CD4-positive, alpha-beta memory T cell (primary cell): ENCODE measurements at regions not wholly inside any gene's neighbourhood (a gene's known extent, or its start where the extent isn't known, plus 50 kb on each side); places are given as distances from the start of the nearest gene placed in this dataset.
"Not testable (repeated sequence)": the region's sequence is repeated elsewhere in the genome, so short reads cannot be mapped to it uniquely, and the experiment has no call there.

ENCODE experiments used
- CTCF ChIA-PET: fragments of 350-600 bp; sonication (Branson Sonifier 250); formaldehyde crosslinking; loops from one replicate; lab custom pipeline; 2021; ENCODE audit warnings: inconsistent platforms; ENCODE audit not compliant: partially characterized antibody; lab: Charles Lee
- POLR2A ChIA-PET: fragments of 350-600 bp; sonication (Branson Sonifier 250); formaldehyde crosslinking; loops from one replicate; lab custom pipeline; 2021; ENCODE audit not compliant: partially characterized antibody; lab: Charles Lee
- DNase-seq, 5 donors: peaks; one replicate each; pipeline versions ENCODE4 v3.0.0 to v3.0.0-alpha.2; 2020 to 2022; ENCODE audit warnings: mixed read lengths in 1 of 5
- H3K27ac ChIP-seq: one replicate; pipeline ENCODE4 v1.7.0; 2013; ENCODE audit warnings: low read depth, low read length
- H3K27me3 ChIP-seq: 2 replicates; pipeline ENCODE4 v1.7.0; 2013; ENCODE audit warnings: mild to moderate bottlenecking, low read length, moderate library complexity; ENCODE audit not compliant: insufficient read depth
- H3K36me3 ChIP-seq: 2 replicates; pipeline ENCODE4 v1.7.0; 2013; ENCODE audit warnings: mild to moderate bottlenecking, low read length, moderate library complexity; ENCODE audit not compliant: insufficient read depth
- H3K4me1 ChIP-seq: 2 replicates; pipeline ENCODE4 v1.7.0; 2013; ENCODE audit warnings: mild to moderate bottlenecking, low read length, moderate library complexity; ENCODE audit not compliant: insufficient read depth
- H3K4me3 ChIP-seq, 2 donors: one replicate each; pipeline ENCODE4 v1.7.0; 2013; ENCODE audit warnings: low read length in 2 of 2, mild to moderate bottlenecking in 1 of 2
- H3K9me3 ChIP-seq, 2 donors: one replicate each; pipeline ENCODE4 v1.7.0; 2013; ENCODE audit warnings: low read length in 2 of 2, control low read depth in 1 of 2; ENCODE audit not compliant: control insufficient read depth in 1 of 2
- H3K27ac Mint-ChIP-seq, 7 donors: one replicate each; pipeline ENCODE4 v1.8.0; 2020 to 2021; ENCODE audit warnings: mixed read lengths in 7 of 7, mild to moderate bottlenecking in 6 of 7, inconsistent platforms in 3 of 7, moderate library complexity in 3 of 7
- H3K27me3 Mint-ChIP-seq, 2 donors: one replicate each; pipeline ENCODE4 v1.8.0; 2020 to 2021; ENCODE audit warnings: mixed read lengths in 2 of 2
- H3K36me3 Mint-ChIP-seq, 2 donors: one replicate each; pipeline ENCODE4 v1.8.0; 2020 to 2021; ENCODE audit warnings: mixed read lengths in 2 of 2, inconsistent platforms in 1 of 2, mild to moderate bottlenecking in 1 of 2
- H3K4me1 Mint-ChIP-seq, 4 donors: one replicate each; pipeline ENCODE4 v1.8.0; 2020 to 2021; ENCODE audit warnings: mixed read lengths in 4 of 4, mild to moderate bottlenecking in 1 of 4
- H3K4me3 Mint-ChIP-seq, 8 donors: one replicate each; pipeline ENCODE4 v1.8.0; 2020 to 2021; ENCODE audit warnings: mixed read lengths in 8 of 8, mild to moderate bottlenecking in 7 of 8, moderate library complexity in 6 of 8, inconsistent platforms in 3 of 8
- H3K9me3 Mint-ChIP-seq, 8 donors: one replicate each; pipeline ENCODE4 v1.8.0; 2020 to 2021; ENCODE audit warnings: mixed read lengths in 8 of 8, mild to moderate bottlenecking in 5 of 8, inconsistent platforms in 3 of 8, moderate library complexity in 1 of 8
- intact Hi-C: fragments of 100-400 bp; cut with micrococcal nuclease; formaldehyde crosslinking; loops from one replicate; pipeline ENCODE4 v1.15.1; 2023

GRCh38 chr13:69226427-69226826 lies 881.2 kb upstream of the ATXN8OS start:
- Histone ChIP-seq H3K27ac (no peak overlapping the region), H3K9me3 (no peaks in the 10 kb centered on the region), H3K4me1 (no peaks in the 10 kb centered on the region), H3K36me3 (no peaks in the 10 kb centered on the region), H3K4me3 (no peak overlapping the region), H3K27me3 (no peaks in the 10 kb centered on the region)
- Mint-ChIP-seq H3K4me1 (no peaks in the 10 kb centered on the region), H3K9me3 (peaks cover 5 to 28% (median 15%) of the 10 kb centered on the region in 8 donors), H3K4me3 (no peak overlapping the region), H3K27ac (no peak overlapping the region), H3K36me3 (no peaks in the 10 kb centered on the region), H3K27me3 (no peaks in the 10 kb centered on the region)
- ChIA-PET CTCF (no interaction called here), POLR2A (no interaction called here)
- DNase-seq = no peak
- intact Hi-C loops = no loop called here

- H3K27me3 ChIP-seq, H3K27ac ChIP-seq, CTCF ChIA-PET, intact Hi-C loops, DNase-seq, H3K4me1 Mint-ChIP-seq, H3K27ac Mint-ChIP-seq, H3K4me3 Mint-ChIP-seq, H3K36me3 Mint-ChIP-seq, H3K4me1 ChIP-seq, H3K4me3 ChIP-seq, H3K27me3 Mint-ChIP-seq, H3K9me3 ChIP-seq, H3K36me3 ChIP-seq, POLR2A ChIA-PET: not testable (repeated sequence)
- H3K9me3 Mint-ChIP-seq = peaks cover 2 to 15% (median 6%) of the 10 kb centered on the region in 8 donors
Observed at GRCh38 chr13:69221633-69222498, 885.8 kb upstream of the ATXN8OS start.

DNA sequence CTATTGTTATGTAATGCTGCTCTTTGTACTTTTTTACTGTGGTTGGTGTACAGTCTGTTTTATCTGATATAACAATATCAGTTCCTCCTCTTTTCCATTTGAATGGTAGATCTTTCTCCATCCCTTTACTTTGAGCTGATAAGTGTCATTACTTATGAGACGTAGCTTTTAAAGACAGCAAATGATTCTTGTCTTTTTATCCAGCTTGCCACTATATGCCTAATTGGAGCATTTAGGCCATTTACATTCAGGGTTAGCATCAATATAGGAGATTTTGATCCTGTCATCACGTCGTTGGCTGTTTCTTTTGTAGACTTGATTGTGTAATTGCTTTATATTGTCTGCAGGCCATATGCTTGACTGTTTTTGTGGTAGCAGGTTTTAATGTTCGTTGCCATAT lies 894.2 kb upstream of the ATXN8OS start:
- Mint-ChIP-seq H3K36me3 (no peaks in the 10 kb centered on the region), H3K27me3 (no peaks in the 10 kb centered on the region), H3K9me3 (peaks cover 0 to 15% (median 2%) of the 10 kb centered on the region in 8 donors), H3K27ac (no peak overlapping the region), H3K4me3 (no peak overlapping the region), H3K4me1 (no peaks in the 10 kb centered on the region)
- Histone ChIP-seq H3K27me3 (no peaks in the 10 kb centered on the region), H3K9me3 (no peaks in the 10 kb centered on the region), H3K4me1 (no peaks in the 10 kb centered on the region), H3K4me3 (no peak overlapping the region), H3K36me3 (no peaks in the 10 kb centered on the region), H3K27ac (no peak overlapping the region)
- ChIA-PET CTCF (no interaction called here), POLR2A (no interaction called here)
- intact Hi-C loops = no loop called here
- no peak for DNase-seq

DNA sequence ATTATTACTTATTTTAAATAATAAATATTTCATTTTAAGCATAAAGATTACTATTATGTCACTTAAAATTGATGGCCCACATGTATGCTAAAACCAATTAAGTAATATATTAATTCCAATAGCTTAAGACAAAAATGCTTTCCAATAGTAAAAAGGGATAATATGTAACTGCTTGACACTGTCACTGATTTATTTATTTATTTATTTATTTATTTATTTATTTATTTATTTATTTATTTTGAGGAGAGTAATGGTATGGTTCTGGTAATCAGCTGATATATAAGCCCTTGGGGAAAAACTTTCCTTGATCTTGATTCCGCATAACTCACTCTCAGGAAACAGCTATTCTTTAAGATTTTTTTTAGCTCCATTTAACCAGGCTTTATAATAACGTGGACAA lies 903.0 kb upstream of the ATXN8OS start:
- POLR2A ChIA-PET = no interaction called here
- no peaks in the 10 kb centered on the region for H3K4me1 Mint-ChIP-seq
- H3K9me3 Mint-ChIP-seq = peaks cover 0 to 11% (median 4%) of the 10 kb centered on the region in 8 donors
- no peak overlapping the region for H3K27ac Mint-ChIP-seq
- no peaks in the 10 kb centered on the region for H3K9me3 ChIP-seq
- H3K4me3 ChIP-seq = no peak overlapping the region
- no peaks in the 10 kb centered on the region for H3K36me3 Mint-ChIP-seq
- CTCF ChIA-PET = no interaction called here
- no peak overlapping the region for H3K4me3 Mint-ChIP-seq
- no peaks in the 10 kb centered on the region for H3K27me3 ChIP-seq
- no peaks in the 10 kb centered on the region for H3K27me3 Mint-ChIP-seq
- DNase-seq = no peak
- no peaks in the 10 kb centered on the region for H3K36me3 ChIP-seq
- no peaks in the 10 kb centered on the region for H3K4me1 ChIP-seq
- no peak overlapping the region for H3K27ac ChIP-seq
- intact Hi-C loops = no loop called here

DNA sequence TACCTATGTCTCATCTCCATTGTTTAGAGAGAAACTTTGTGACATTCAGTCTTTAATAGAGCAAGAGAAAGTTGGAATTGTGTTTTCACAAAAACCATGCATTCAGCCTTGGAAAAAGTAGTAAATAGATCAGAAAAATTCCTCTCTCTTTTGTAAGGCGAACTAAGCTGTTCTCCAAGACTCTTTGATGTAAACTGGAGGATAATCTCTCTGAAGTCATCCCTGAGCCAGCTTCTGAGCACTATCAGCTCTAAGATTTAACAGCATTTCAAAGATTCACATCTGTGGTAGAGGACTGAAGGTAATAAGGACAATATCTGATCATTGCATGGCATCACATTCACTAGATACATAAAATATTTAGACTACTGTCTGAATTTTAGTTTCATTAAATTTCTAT lies 904.6 kb upstream of the ATXN8OS start:
- no peak overlapping the region for H3K27ac ChIP-seq
- H3K27me3 Mint-ChIP-seq = no peaks in the 10 kb centered on the region
- intact Hi-C loops = no loop called here
- H3K27ac Mint-ChIP-seq = no peak overlapping the region
- H3K36me3 Mint-ChIP-seq = no peaks in the 10 kb centered on the region
- H3K36me3 ChIP-seq = no peaks in the 10 kb centered on the region
- peaks cover 0 to 11% (median 6%) of the 10 kb centered on the region in 8 donors for H3K9me3 Mint-ChIP-seq
- no peak overlapping the region for H3K4me3 ChIP-seq
- H3K4me1 Mint-ChIP-seq = no peaks in the 10 kb centered on the region
- H3K4me3 Mint-ChIP-seq = no peak overlapping the region
- DNase-seq = no peak
- H3K9me3 ChIP-seq = no peaks in the 10 kb centered on the region
- ChIA-PET POLR2A (no interaction called here), CTCF (no interaction called here)
- no peaks in the 10 kb centered on the region for H3K27me3 ChIP-seq
- no peaks in the 10 kb centered on the region for H3K4me1 ChIP-seq

DNA sequence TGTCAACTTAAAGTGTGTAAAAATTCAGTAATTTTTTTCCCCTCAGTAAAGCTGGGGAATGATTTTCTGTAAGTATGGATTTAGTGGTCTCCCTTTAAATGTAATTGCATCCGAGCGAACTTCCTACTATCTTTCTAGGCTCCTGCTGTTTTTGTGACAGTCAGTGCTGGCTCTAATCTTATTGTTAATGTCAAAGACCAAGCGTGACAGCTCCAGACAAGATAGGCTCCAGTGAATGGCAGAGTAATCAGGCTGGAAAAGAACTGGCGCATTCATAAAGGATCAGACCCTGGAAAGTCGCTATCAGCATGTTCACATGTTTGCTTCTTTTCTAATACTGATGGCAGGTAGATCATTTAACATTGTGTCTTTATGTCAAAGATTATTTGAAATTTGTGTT lies 908.0 kb upstream of the ATXN8OS start:
- no peaks in the 10 kb centered on the region for H3K27me3 ChIP-seq
- intact Hi-C loops = no loop called here
- H3K27ac Mint-ChIP-seq = no peak overlapping the region
- DNase-seq = no peak
- peaks cover 0 to 9% (median 4%) of the 10 kb centered on the region in 8 donors for H3K9me3 Mint-ChIP-seq
- CTCF ChIA-PET = no interaction called here
- no peaks in the 10 kb centered on the region for H3K36me3 Mint-ChIP-seq
- no peaks in the 10 kb centered on the region for H3K36me3 ChIP-seq
- H3K4me1 Mint-ChIP-seq = no peaks in the 10 kb centered on the region
- H3K27me3 Mint-ChIP-seq = no peaks in the 10 kb centered on the region
- H3K9me3 ChIP-seq = no peaks in the 10 kb centered on the region
- no peak overlapping the region for H3K27ac ChIP-seq
- H3K4me3 Mint-ChIP-seq = no peak overlapping the region
- POLR2A ChIA-PET = no interaction called here
- H3K4me3 ChIP-seq = no peak overlapping the region
- H3K4me1 ChIP-seq = no peaks in the 10 kb centered on the region

DNA sequence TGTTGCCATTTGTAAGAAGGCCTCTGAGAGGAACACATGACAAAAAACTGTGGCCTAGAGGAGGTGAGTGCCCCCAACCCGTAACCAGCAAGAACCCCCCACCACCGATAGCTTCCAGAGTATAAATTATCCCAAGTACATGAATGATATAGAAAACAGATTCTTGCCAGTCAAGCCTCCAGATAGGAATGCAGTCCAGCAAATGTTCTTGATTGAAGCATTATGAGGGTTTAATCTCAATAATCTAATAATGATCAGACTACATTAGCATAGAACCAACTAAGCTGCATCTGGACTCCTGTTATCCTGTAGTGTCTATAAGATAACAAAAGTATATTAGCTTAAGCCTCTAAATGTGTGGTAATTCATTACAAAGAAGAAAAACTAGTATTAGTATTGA lies 908.9 kb upstream of the ATXN8OS start:
- H3K4me3 Mint-ChIP-seq = no peak overlapping the region
- H3K36me3 Mint-ChIP-seq = no peaks in the 10 kb centered on the region
- intact Hi-C loops = no loop called here
- Histone ChIP-seq H3K4me1 (no peaks in the 10 kb centered on the region), H3K27ac (no peak overlapping the region), H3K27me3 (no peaks in the 10 kb centered on the region), H3K9me3 (no peaks in the 10 kb centered on the region), H3K4me3 (no peak overlapping the region), H3K36me3 (no peaks in the 10 kb centered on the region)
- ChIA-PET CTCF (no interaction called here), POLR2A (no interaction called here)
- peaks cover 0 to 11% (median 4%) of the 10 kb centered on the region in 8 donors for H3K9me3 Mint-ChIP-seq
- no peak overlapping the region for H3K27ac Mint-ChIP-seq
- DNase-seq = no peak
- H3K27me3 Mint-ChIP-seq = no peaks in the 10 kb centered on the region
- H3K4me1 Mint-ChIP-seq = no peaks in the 10 kb centered on the region
